Superior temporal gyrus (tissue), 1 donor: ENCODE measurements at regions not wholly inside any gene's neighbourhood (a gene's known extent, or its start where the extent isn't known, plus 50 kb on each side); places are given as distances from the start of the nearest gene placed in this dataset.

Experiments used
- DNase-seq: peaks from one replicate; pipeline ENCODE4 v3.0.0-alpha.2; 2016; ENCODE audit errors: extremely low spot score

DNA sequence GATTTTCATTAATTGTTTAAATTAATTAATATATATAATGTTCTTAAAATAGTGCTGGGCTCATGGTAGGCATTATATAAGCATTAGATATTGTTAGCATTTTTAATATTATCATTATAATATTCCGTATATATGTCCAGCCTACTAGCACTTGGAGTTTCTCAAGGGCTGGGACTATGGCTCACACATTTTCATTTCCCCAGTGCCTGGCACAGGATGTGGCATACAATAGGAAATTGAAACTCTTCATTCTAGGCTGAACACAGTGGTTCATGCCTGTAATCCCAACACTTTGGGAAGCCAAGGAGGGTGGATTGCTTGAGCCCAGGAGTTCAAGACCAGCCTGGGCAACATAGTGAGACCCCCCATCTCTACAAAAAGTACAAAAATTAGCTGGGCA, 170.4 kb downstream of the RSL24D1 start:
- DNase-seq = no peak

DNA sequence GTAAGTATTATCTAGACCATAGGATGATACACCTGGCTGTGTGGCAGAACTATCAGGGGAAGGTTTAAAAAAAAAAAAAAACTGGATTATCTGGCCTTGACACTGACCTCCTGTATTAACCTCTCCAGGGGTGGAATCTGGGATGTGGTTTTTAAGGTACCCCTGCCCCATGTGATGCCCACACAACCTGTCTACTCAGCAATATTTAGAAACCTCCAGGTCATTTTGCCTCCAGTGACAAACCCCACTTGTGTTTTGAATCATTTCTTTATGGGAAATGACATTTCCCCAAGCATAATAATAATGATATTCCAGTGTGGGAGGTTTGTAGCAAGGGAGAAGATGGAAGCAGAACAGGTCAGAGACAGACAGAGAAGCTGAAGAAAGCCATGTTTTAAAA, 179.1 kb downstream of the RSL24D1 start:
- no peak for DNase-seq

DNA sequence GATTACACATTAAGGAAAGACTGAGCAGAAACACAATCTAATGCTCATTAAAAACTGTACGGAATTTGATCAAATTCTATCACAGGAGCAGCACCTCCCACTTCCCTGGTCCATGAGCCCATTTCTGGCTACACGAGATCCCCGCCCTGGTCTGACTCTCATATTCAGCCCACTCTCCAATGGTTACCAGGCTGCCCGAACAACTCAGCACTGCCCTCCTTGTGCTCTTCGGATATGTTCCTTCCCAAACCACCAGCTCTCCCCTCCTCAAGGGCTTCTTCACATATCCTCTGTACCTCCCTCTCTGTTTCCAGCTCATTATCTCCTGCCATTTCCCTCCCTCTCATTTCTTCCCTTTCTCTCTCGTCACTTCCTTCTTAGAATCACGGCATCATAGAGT, 180.5 kb downstream of the RSL24D1 start:
- DNase-seq = no peak

DNA sequence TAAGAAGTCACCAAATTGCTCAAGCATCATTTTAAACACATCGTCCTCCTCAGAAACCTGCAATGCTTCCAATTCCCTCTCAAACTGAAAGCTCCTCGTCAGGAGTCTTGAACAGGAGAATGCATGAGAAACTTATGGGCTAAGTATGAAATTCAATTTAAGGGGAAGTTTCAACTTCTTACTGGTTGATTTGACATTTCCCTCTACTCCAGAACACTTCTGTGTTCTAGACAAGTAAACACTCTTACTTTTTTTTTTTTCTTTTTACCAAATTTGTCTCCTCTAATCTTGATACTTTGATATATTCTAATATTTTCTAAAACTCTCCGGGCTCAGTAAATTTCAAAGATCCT, 181.7 kb downstream of the RSL24D1 start:
- no peak for DNase-seq

DNA sequence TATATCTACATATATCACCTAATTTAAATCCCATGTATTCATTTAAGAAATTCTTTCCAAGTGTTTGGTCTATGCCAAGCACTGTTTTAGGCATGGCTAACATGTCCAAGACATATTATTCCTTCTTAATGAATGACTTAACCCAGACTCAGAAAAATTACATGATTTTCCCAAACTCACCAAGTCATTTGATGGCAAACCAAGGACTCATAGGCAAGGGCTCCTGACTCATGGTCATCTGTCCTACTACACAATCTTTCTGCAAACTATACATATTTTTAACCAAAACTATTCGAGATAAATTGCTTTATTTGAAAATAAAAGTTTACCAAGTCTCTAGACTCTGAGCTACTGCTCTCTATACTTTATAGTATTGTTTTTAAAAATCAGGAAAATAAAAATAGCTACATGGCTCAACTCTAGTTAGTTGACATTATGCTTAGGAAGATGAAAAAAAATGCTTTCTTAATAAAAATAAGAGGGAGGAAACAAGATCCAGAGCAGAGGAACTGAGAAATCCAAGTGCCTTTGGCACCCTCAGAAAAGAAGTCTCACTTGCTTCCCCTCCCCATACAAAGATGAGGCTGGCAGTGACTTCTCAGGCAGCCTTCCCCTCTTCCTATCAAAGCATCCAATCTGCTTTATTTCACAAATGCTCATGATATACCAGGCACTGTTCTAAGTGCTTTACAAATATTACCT, 182.2 kb downstream of the RSL24D1 start:
- DNase-seq = no peak

DNA sequence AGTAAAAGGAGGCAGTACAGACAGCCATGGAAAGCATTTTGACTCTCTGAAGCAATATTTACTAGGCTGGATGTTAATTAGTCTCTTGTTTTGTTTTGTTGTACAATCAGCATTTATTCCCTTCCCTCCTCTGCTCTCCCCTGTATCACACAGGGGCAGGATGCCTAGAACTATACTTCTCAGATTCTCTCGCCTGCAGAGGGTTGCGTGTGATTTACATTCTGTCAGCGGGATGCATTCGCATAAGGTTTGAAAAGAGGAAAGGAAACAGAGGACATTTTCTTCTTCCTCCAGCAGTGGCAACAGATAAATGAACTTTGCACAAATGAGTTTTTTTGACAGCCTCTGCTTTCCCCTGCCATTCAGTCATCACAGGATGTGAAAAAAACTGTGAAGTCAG, 188.3 kb downstream of the RSL24D1 start:
- DNase-seq = no peak

DNA sequence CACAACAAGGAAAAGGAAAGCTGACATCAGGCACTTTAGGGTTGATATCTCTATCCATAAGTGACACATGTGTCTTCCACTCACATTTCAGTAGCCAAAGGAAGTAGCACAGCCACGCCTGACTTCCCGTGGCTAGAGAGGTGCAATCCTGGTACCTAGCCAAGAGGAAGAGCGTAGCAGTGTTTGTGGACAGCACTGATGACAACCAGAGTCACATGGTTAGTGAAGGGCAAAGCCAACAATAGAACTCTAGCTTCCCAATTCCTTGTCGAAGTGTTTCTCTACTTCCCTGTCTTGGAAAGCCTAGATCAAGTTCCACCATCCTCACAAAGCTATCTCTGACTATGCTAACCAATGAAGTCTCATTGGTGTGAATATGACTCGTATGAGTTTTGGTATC, 189.2 kb downstream of the RSL24D1 start:
- peak; percentile 27 for DNase-seq

DNA sequence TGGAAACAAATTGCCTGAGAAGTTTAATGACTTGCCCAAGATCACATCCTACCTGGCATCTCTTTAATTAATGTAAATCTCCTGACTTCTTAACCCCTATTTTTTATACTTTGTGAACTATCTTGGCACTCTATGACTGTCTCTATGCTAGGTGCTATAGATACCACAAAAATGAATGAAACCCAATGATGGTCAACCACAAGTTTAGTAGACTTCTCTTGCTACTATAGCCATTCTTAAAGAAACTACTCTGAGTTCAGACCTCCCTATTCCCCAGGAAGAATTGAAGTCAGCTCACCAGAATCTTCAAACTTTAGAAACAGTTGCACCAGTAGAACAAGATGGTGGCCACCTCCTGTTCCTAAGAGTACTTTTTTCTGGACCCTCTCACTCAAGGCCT, 191.1 kb downstream of the RSL24D1 start:
- no peak for DNase-seq

DNA sequence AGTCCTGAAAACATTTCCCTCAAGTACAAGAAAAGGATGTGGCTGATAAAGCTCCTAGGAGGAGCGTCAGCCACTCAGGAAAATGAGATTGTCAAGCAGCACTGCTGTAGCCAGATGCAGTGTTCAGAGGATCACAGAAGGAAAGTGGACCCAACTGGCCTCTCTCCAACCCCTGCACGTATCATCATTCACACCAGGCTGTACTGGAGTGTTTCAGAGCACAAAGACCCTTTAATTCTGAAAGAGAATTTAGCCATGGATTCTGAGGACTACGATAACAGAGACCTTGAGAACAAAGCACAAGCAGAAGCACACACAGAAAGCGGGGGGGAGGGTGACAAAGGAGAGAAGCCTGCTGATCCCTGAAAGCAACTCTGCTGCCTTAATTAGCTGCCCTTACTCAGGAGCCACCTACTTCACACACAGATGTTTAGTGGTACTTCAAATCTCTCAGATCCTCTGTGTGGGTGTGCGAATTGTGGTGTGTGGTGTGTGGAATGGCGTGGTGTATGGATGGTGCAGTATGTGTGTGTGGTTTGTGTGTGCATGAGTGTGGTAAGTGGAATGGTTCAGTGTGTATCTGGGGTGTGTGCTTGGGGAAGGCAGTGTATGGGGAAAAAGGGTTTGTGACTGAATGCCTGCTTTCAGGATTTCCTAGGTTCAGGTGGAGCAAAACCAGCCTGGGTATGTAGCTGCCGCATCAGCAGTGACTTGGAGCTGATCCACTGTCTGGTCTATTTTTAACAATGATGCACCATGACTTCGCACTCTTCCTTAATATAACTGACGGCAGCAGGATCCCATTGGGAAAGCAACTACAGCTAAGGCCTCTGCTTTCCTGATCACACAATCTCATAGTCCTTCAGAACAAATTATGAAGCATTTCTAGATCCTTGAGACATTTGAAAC, 192.5 kb downstream of the RSL24D1 start:
- DNase-seq = peak; percentile 64

DNA sequence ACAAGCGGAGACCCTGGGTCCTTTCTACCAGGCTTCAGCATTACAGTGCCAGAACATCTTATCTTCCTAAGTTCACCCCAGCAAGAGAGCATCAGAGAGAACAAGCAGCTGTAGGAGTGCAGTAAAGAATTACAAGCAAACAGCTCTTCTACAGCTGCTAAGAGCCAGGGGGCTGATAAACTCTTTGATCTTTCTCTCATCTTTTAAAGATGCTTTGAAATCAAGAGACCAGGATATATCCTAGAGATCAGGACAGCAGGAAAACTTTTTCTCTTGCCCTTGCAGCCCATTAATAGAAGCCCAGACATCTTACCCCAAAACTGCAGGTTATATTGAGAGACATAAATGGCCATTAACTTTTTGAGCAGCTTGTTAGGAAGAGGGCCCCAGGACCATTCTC, 198.1 kb downstream of the RSL24D1 start:
- DNase-seq = no peak

DNA sequence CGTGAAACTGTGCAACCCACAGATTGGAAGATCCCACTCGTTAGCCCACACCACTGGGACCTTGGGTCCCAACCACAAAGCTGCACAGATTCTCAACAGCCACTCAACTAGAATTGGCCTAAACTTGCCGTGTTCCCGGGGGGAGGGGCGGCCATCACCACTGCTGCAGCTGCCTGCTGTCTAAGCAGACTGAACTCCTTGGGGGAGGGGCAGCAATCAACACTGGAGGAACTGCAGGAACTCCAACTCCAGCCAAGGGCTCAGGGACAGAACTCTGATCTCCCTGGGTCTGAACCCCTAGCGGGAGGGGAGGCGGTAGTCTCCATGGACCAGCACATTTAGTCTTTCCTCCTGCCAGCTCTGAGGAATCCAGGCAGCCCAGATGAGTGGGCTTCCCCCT, 205.9 kb downstream of the RSL24D1 start:
- DNase-seq = no peak

DNA sequence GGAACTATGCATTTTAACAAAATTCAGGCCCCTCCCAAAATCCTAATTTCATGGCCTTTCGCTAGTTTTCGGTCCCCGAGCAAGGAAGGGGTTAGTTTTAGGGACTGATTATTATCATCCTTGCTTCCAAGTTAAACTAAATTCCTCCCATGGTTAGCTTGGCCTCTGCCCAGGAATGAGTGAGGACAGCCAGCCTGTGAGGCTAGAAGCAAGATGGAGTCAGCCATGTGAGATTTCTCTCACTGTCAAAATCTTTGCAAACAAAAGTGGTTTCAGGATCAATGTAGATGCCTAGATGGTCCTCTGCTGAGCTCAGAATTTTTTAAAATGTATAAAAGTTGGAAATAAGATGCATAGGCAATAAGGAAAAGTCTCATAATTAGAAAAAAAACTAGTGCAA, 208.9 kb downstream of the RSL24D1 start:
- DNase-seq = no peak

DNA sequence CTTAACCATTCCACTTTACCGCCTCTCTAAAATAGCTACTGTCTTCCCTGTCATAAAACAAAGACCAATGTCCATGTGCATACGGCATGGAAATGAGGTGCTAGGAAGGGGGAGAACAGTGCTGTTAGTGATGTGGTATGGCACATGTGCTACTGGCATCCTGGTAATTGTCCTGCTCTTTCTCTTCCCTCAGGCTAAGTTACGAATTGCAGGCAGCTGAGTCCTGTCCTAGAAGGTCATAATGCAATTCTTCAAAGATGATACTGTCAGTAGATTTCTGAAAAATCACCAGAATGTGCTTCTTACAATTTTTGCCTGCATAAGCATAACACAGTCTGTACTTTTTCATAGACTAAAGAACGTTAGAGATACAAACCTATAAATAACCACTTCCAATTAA, 216.8 kb downstream of the RSL24D1 start:
- no peak for DNase-seq

DNA sequence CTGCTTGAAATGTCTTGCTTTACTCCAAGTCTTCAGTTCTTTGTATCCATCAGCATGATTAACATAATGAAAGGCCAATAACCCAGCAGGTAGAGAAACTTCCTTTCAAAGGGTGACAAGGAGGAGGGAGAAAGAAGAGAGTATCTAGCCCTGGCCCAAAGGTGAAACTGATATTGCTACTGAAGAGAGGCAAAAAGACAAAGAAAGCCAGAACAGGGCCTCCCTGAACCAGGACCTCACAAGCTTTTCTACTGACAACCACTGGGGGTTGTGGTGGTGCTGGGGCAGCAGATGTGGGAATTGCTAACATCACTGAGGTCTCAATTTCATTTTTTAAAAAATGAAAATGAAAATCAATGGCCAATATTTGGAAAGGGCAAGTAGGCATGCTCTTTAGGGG, 234.1 kb downstream of the RSL24D1 start:
- no peak for DNase-seq

DNA sequence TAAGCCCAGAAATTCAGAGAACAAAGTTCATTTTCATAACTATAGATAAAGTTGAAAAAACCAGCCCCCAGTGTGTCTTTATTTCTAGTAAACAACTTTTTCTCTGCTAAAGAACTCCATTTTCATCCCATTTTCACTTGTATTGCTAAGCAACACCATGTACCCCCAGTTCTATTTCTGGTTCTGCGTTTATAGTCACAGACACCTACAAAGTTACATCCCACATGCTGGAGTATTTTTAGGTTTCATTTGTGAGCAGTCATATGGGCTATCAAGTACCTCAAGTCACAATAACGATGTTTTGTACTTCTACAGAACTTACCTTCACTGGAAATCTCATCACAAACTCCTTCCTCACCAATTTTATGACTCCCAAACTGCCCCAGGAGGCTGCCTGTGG, 236.5 kb downstream of the RSL24D1 start:
- peak; percentile 59 for DNase-seq

DNA sequence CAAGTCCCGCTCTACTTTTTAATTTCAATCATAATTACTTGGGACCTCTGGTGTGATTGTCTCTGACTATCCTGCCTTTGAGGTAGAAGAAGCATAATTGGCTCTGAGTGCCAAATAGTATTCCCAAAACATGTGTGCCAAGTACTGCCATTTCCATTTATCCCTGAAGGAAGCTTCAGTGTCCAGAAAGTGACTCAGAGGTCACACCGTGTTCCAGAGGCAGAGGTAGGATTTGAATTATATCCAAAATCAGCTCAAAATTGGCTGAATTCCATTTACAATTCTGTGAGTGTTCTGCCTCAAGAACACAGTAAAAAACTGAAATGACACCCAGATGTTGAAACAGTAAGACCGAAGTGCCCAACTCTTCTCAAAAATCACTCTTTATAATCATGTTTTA, 255.3 kb downstream of the RSL24D1 start:
- DNase-seq = no peak

DNA sequence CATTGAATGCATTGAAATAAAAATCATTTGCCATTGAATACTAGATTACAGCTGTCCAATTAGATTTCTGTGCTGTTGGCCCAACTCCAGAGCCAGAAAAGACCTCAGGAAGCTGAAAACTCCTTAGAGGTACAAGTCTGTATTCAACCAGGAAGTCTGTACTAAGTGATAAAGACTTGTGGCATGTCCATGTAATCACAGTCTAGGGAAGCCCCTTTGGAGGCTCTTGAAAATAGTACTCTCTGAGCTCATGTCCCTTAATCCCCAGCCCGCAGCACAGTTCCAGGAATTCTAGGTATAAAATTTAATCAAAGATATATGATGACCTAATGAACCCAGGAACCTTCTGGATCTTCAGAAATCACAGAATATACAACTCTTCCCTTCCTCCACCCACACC, 279.4 kb downstream of the RSL24D1 start:
- no peak for DNase-seq

DNA sequence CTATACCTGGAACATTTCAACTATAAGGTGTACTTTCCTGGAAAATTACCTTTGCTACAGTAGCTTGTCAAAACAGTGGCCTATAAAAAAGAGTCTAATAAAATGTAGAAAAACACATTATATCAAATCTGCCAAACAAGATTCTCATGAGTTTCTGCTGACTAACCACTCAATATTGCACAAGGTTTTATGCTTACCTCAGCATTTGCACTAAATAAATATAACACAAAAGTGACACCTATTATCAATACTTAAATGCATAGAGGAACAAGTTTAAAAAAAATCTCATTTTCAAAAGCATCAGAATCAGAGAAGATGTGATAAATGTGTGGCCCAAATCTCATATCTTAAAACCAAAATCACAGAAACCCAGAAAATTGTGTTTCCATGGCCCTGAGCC, 281.4 kb downstream of the RSL24D1 start:
- DNase-seq = no peak

DNA sequence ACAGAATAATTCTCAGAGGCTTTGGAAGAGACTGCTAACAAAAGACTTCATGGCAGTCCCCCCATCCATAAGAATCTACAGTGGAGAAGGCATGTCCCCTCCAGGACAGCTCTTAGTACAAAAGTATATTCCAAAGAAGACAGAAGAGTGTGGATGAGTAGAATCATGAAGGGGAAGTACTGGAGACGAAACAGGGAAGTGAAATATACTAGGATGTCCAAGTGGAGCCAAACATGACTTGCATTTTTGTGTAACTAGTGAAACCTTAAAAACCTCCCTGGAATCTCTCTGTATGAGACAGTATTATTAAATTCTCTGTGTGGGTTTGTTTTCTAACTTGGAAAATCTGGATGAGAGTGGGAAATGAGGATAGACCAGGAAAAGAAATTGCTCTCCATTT, 312.4 kb downstream of the RSL24D1 start:
- DNase-seq = peak; percentile 16

DNA sequence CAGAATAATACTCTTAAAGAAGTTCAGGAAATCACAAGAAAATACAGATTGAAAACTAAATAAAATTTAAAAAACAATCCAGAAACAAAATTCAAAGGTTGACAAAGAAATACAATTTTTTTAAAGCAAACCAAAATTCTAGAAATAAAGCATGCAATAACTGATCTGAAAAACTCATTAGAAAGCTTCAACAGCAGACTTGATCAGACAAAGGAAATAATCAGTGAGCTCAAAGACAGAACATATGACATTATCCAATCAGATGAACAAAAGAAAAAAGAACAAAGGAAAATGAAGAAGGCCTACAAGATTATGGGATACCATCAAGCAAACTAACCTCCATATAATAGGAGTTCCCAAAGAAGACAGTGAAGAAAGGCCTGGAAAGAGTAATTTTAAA, 336.8 kb downstream of the RSL24D1 start:
- no peak for DNase-seq

DNA sequence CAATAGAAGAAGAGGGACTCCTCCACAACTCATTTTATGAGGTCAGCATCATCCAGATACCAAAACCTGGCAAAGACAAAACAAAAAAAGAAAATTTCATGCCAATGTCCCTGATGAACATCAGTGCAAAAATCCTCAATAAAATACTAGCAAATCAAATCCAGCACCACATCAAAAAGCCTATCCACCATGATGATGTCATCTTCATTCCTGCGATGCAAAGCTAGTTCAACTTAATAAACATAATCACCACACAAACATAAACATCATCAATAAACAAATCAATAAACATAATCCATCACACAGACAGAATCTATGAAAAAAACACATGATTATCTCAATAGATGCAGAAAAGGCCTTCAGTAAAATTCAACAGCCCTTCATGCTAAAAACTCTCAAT, 342.1 kb downstream of the RSL24D1 start:
- DNase-seq = no peak

DNA sequence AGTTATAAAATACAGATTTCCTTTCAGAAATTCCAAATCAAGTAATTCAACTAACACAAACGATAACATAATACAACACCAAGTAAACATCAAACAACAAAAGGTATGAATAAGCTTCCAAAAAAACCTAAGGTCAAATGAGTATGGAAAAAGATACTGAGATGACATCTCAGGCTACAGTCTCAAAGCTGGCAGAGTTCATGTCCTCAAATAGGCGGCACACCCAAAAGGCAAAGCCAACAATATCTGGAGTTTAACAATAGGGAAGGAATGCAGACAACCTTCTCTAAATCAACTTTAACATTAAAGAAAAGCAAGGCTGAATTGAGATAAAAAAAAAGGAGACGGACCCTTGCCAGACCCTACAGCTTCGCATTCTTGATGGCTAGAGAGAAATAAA, 346.6 kb downstream of the RSL24D1 start:
- DNase-seq = no peak

DNA sequence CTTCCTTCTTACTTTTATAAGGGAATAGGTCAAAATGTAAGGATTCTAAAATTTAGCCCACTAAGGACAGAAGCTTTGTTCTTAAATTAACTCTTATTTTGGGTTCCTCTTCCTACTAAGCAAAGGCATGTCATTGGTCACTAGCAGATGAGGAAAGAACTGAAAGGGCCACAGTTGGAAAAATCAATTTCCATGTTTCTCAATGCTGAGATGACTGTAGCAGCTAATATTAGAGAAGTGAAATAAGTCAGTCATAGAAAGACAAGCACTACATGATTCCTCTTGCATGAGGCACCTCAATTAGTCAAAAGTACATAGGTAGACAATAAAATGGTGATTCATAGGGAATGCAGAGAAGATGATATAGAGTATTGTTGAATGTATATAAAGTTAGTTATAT, 353.7 kb downstream of the RSL24D1 start:
- DNase-seq = no peak
